ENCODE measurements at regions not wholly inside any gene's neighbourhood (a gene's known extent, or its start where the extent isn't known, plus 50 kb on each side); places are given as distances from the start of the nearest gene placed in this dataset.
"Not testable (repeated sequence)": the region's sequence is repeated elsewhere in the genome, so short reads cannot be mapped to it uniquely, and the experiment has no call there.

DNA sequence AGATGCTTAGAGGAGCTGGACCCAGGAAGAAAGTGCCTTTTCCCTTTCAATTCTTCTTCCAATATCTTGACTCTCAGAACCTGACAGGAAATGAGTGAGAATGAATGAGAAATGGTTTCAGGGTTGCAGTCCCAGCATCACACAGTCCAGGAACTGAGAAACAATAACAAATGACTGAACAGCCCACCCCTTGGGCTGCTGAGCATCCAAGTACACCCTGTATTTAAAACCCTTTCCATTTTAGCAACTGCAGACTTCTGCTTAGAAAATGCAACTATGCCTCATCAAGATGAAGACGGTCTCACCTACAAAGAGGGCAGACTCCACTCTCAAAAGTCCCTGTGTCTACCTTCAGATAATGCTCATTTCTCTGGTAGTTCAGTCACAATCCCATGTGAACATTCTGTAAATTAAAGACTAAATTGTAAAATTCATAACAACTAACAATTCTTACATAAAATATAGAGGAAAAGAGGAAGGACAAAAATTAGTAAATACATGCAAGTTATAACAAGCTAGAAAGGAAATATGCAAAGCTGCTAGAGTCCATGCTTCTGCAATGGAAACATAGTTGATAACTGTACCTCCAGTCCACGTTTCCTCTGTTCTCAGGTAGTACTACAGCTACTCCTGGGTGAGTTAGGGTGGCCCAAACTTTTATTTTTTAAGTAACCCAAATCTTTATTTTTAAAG, 316.5 kb downstream of the ICE1 start:
- no peak for DNase-seq (ENCODE audit: low read depth)
- TF ChIP-seq MYC (IDR thresholded peaks at IDR 0.05; ENCODE audit: low read depth, low read length) (no peak), POLR2A (IDR thresholded peaks at IDR 0.05; ENCODE audit: extremely low read depth, insufficient read length) (no peak)
- TF ChIP-seq, protein P1, sequence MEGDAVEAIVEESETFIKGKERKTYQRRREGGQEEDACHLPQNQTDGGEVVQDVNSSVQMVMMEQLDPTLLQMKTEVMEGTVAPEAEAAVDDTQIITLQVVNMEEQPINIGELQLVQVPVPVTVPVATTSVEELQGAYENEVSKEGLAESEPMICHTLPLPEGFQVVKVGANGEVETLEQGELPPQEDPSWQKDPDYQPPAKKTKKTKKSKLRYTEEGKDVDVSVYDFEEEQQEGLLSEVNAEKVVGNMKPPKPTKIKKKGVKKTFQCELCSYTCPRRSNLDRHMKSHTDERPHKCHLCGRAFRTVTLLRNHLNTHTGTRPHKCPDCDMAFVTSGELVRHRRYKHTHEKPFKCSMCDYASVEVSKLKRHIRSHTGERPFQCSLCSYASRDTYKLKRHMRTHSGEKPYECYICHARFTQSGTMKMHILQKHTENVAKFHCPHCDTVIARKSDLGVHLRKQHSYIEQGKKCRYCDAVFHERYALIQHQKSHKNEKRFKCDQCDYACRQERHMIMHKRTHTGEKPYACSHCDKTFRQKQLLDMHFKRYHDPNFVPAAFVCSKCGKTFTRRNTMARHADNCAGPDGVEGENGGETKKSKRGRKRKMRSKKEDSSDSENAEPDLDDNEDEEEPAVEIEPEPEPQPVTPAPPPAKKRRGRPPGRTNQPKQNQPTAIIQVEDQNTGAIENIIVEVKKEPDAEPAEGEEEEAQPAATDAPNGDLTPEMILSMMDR (IDR thresholded peaks at IDR 0.05; ENCODE audit: low read depth, low read length), result no peak
- TF ChIP-seq, protein P2, sequence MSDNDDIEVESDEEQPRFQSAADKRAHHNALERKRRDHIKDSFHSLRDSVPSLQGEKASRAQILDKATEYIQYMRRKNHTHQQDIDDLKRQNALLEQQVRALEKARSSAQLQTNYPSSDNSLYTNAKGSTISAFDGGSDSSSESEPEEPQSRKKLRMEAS (IDR thresholded peaks at IDR 0.05; ENCODE audit: low read depth, low read length), result no peak
- H3K4me3 ChIP-seq (ENCODE audit: low read depth, low read length), result no peak overlapping the region

DNA sequence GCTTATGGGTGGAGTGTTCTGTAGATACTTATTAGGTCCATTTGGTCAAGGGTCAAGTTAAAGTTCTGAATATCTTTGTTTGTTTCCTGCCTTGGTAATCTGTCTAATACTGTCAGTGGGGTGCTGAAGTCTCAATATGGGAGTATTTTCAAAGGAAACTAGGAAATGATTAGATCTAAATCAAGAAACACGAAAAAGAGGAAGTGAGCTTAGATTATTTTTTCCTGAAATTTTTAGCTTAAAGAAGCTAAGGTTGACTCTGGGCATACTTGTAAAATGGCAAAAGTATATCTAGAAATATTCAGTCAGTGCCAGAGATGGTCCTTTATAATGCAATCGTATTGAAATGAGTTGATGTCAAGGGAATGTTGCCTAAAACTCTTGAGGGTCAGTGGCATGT, 313.5 kb downstream of the ICE1 start:
- DNase-seq (ENCODE audit: low read depth), result no peak
- TF ChIP-seq, protein P1 (IDR thresholded peaks at IDR 0.05; ENCODE audit: low read depth, low read length), result no peak
- no peak for TF ChIP-seq MYC (IDR thresholded peaks at IDR 0.05; ENCODE audit: low read depth, low read length)
- TF ChIP-seq POLR2A (IDR thresholded peaks at IDR 0.05; ENCODE audit: extremely low read depth, insufficient read length), result no peak
- TF ChIP-seq, protein P2 (IDR thresholded peaks at IDR 0.05; ENCODE audit: low read depth, low read length), result no peak
- no peak overlapping the region for H3K4me3 ChIP-seq (ENCODE audit: low read depth, low read length)

DNA sequence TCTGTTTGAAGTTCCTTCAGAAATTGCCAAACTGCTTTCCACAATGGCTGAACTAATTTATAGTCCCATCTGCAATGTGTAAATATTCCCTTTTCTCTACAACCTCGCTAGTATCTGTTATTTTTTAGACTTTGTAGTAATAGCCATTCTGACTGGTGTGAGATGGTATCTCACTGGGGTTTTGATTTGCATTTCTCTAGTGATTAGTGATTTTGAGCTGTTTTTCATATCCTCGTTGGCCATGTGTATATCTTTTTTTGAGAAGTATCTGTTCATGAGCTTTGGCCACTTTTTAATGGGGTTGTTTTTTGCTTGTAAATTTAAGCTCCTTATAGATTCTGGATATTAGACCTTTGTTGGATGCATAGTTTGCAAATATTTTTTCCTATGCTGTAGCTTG, 310.6 kb downstream of the ICE1 start:
- DNase-seq (ENCODE audit: low read depth); H3K4me3 ChIP-seq (ENCODE audit: low read depth, low read length): not testable (repeated sequence)

DNA sequence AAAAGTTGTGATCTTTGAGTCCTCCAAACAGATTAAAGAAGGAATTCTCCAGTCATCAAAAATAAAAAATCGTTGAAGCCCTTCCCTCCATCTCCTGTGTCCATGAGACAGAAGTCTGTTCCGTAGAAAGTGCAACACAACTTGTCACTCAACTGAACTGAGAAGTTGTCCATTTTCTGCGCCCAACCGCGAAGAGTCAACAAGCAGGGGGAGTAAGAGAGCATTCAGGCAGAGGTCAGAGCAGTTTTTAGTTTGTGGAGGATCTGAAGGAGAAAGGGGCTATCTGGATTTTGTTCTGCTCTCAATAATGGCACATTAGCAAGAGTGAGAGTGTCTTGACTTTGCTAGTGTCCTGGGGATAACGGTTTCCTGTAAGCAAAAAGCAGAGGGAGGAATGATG, 303.9 kb downstream of the ICE1 start:
- H3K4me3 ChIP-seq (ENCODE audit: low read depth, low read length), result no peak overlapping the region
- no peak for DNase-seq (ENCODE audit: low read depth)
- TF ChIP-seq MYC (IDR thresholded peaks at IDR 0.05; ENCODE audit: low read depth, low read length), result no peak
- TF ChIP-seq, protein P1 (IDR thresholded peaks at IDR 0.05; ENCODE audit: low read depth, low read length), result peak; percentile 8

DNA sequence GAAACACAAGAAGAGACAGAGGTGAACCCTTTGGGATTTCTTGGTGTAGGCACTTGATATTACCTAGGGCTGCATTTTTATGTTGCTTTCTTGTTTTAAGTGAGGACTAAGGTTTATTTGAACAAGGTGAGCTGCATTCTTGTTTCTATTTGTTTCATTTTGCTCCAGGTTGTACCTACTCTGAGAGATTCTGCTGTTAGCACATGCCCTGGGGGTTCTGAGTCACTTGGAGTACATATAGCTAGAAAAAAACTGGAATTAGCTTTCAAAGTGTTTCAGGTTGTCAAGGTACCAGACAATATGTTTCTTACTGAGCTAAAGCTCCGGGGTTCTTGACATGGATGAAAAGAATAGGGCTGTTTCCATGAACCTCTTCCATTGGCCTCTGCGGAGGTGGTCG, 299.4 kb downstream of the ICE1 start:
- TF ChIP-seq, protein P1 (IDR thresholded peaks at IDR 0.05; ENCODE audit: low read depth, low read length), result no peak
- TF ChIP-seq MYC (IDR thresholded peaks at IDR 0.05; ENCODE audit: low read depth, low read length), result no peak
- TF ChIP-seq POLR2A (IDR thresholded peaks at IDR 0.05; ENCODE audit: extremely low read depth, insufficient read length), result no peak
- TF ChIP-seq, protein P2 (IDR thresholded peaks at IDR 0.05; ENCODE audit: low read depth, low read length), result no peak
- H3K4me3 ChIP-seq (ENCODE audit: low read depth, low read length), result no peak overlapping the region
- no peak for DNase-seq (ENCODE audit: low read depth)

DNA sequence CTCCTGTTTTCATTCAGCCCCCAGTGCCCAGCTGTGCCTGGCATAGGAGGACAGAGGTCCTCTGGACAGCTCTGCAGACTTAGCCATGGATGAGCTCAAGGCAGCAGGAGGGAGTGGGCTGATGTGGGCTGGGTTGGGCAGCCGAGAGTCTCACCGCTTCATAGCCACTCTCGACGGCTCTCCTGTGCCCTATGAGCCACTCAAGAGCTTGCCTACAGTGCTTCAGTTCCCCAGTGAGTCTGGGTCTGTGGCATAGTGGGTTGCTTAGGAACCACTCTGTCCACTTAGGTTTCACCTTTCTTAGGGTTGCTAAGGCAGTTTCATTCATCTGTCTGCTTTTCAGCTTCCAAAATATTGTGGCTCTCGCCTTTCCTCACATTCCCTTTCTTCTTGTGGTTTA, 296.8 kb downstream of the ICE1 start:
- H3K4me3 ChIP-seq (ENCODE audit: low read depth, low read length), result no peak overlapping the region
- no peak for TF ChIP-seq MYC (IDR thresholded peaks at IDR 0.05; ENCODE audit: low read depth, low read length)
- TF ChIP-seq, protein P1 (IDR thresholded peaks at IDR 0.05; ENCODE audit: low read depth, low read length), result no peak
- no peak for DNase-seq (ENCODE audit: low read depth)

Data from NB4 (cell line).